ENCODE measurements at regions not wholly inside any gene's neighbourhood (a gene's known extent, or its start where the extent isn't known, plus 50 kb on each side); places are given as distances from the start of the nearest gene placed in this dataset.

DNA sequence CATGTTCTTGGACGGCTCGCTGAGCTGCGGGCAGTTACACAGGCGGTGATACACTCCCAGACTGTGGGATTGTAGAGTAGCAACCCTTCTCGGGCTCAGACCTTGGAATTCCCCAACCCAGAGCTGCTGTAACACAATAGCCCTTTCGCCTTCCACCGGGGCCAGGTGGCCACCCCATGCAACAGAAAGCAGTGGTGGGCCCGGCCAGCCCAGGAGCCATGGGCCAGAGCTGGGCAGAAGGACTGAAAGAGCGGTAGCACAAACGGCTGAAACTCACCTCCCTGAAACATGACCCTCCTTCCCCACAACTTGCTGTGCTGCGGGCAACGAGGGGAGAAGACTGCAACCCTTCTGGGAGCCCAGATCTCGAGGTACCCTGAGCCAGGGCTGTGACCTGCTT, 429.0 kb downstream of the SLITRK1 start:
- Histone ChIP-seq H3K4me2 (no peak overlapping the region), H3K27me3 (ENCODE audit: insufficient read depth, low read depth) (no peaks in the 10 kb centered on the region), H3K4me3 (IDR thresholded peaks at IDR 0.05; ENCODE audit: insufficient read depth, low read depth, low read length) (no peak overlapping the region), H3K4me1 (ENCODE audit: low read depth, poor library complexity, severe bottlenecking) (no peaks in the 10 kb centered on the region), H2AFZ (ENCODE audit: low read depth) (no peak overlapping the region), H3K27ac (no peak overlapping the region), H3K9ac (no peak overlapping the region), H4K20me1 (ENCODE audit: insufficient read depth) (no peaks in the 10 kb centered on the region), H3K79me2 (ENCODE audit: insufficient read depth, low read depth) (no peaks in the 10 kb centered on the region), H3K36me3 (ENCODE audit: insufficient read depth) (no peaks in the 10 kb centered on the region)
- TF ChIP-seq, protein P1, sequence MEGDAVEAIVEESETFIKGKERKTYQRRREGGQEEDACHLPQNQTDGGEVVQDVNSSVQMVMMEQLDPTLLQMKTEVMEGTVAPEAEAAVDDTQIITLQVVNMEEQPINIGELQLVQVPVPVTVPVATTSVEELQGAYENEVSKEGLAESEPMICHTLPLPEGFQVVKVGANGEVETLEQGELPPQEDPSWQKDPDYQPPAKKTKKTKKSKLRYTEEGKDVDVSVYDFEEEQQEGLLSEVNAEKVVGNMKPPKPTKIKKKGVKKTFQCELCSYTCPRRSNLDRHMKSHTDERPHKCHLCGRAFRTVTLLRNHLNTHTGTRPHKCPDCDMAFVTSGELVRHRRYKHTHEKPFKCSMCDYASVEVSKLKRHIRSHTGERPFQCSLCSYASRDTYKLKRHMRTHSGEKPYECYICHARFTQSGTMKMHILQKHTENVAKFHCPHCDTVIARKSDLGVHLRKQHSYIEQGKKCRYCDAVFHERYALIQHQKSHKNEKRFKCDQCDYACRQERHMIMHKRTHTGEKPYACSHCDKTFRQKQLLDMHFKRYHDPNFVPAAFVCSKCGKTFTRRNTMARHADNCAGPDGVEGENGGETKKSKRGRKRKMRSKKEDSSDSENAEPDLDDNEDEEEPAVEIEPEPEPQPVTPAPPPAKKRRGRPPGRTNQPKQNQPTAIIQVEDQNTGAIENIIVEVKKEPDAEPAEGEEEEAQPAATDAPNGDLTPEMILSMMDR (conservative IDR thresholded peaks at IDR 0.05; ENCODE audit: low read depth, low read length): no peak

DNA sequence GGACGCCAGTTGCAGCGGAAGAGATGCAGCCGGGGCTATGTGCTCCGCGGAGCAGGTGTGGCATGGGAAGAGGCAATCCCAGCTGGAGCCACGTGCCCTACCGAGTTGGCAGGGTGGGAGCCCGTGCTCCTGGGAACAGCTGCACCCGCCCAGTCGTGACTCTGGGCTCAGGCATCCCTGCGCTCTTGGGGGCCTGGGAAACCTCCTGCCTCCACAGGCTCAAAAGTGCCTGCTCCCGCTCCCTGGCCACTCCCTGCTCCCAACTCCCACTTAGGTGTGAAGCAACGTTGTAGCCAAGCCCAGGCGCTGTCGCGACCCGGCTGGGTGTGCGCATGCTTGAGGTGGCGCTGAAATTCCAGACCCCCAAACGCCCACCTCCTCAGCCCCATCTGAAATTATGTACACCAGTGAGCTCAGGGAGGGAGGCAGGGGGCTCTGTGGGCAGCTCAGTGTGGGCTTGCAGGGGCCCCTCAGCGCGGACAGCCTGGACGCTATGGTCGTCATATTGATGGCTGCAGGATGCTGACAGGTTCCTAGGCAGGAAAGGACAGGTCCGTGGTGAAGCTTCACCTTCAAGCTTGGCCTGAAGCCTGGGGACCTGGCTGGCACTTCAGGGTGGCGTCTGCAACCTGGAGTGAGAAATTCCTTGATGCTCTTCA, 429.9 kb downstream of the SLITRK1 start:
- Histone ChIP-seq H3K36me3 (ENCODE audit: insufficient read depth) (no peaks in the 10 kb centered on the region), H3K4me3 (IDR thresholded peaks at IDR 0.05; ENCODE audit: insufficient read depth, low read depth, low read length) (no peak overlapping the region), H3K79me2 (ENCODE audit: insufficient read depth, low read depth) (no peaks in the 10 kb centered on the region), H4K20me1 (ENCODE audit: insufficient read depth) (no peaks in the 10 kb centered on the region), H3K4me2 (no peak overlapping the region), H3K9ac (no peak overlapping the region), H2AFZ (ENCODE audit: low read depth) (no peak overlapping the region), H3K27me3 (ENCODE audit: insufficient read depth, low read depth) (no peaks in the 10 kb centered on the region), H3K4me1 (ENCODE audit: low read depth, poor library complexity, severe bottlenecking) (no peaks in the 10 kb centered on the region), H3K27ac (no peak overlapping the region)
- TF ChIP-seq, protein P1 (conservative IDR thresholded peaks at IDR 0.05; ENCODE audit: low read depth, low read length): no peak

DNA sequence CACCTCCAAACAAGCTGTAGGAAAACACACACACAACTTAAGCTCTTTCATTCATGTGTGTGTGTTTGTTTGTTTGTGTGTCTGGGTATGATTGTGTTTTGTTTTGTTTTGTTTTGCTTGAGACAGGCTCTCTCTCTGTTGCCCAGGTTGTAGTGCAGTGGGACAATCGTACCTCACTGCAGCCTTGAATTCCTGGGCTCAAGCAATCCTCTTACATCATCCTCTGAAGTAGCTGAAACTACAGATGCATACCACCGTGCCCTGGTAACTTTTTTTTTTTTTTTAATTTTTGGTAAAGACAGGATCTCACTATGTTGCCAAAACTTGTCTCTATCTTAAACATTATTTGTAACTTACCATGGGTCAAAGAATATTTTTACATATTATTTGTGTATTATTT, 431.7 kb downstream of the SLITRK1 start:
- no peak overlapping the region for H3K4me2 ChIP-seq
- H3K79me2 ChIP-seq (ENCODE audit: insufficient read depth, low read depth): no peaks in the 10 kb centered on the region
- H3K9ac ChIP-seq: no peak overlapping the region
- no peak overlapping the region for H3K4me3 ChIP-seq (IDR thresholded peaks at IDR 0.05; ENCODE audit: insufficient read depth, low read depth, low read length)
- no peaks in the 10 kb centered on the region for H3K36me3 ChIP-seq (ENCODE audit: insufficient read depth)
- no peaks in the 10 kb centered on the region for H3K27me3 ChIP-seq (ENCODE audit: insufficient read depth, low read depth)
- TF ChIP-seq, protein P1 (conservative IDR thresholded peaks at IDR 0.05; ENCODE audit: low read depth, low read length): no peak
- no peak overlapping the region for H2AFZ ChIP-seq (ENCODE audit: low read depth)
- no peak overlapping the region for H3K27ac ChIP-seq
- H4K20me1 ChIP-seq (ENCODE audit: insufficient read depth): no peaks in the 10 kb centered on the region
- no peaks in the 10 kb centered on the region for H3K4me1 ChIP-seq (ENCODE audit: low read depth, poor library complexity, severe bottlenecking)

DNA sequence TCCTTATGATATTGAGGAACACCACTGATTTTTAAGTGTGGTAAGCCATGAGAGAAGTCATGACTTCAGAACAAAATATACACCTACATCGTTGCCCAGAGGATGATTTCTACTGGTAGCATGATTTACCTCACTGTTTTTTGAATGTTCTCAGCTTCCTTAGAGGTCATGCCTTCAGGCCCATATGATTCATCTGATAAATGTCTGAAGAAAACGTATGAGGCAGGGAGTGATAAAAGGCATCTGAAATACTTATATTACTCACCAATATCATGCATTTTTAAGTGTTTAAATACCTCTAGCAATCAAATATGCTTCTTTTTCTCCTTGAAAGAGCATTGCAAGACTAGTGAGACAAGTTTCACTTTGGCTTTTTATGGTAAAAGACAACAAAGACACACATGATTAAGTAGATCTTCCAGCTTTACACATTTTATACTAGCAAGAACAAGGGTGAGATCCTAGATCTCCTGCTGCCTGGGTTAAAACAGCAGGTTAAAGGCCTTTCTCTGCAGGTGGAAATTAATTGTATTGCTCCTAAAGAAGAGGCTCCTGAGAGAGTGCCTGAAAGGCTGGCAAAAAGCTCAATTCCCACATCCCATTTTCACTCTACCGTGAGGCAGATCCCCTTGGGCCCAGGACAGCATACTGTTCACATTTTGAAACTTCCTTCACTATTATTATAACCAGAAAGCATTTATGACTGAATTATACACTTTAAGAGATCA, 432.4 kb downstream of the SLITRK1 start:
- no peak overlapping the region for H3K27ac ChIP-seq
- no peak overlapping the region for H2AFZ ChIP-seq (ENCODE audit: low read depth)
- TF ChIP-seq, protein P1 (conservative IDR thresholded peaks at IDR 0.05; ENCODE audit: low read depth, low read length): no peak
- no peaks in the 10 kb centered on the region for H3K36me3 ChIP-seq (ENCODE audit: insufficient read depth)
- no peaks in the 10 kb centered on the region for H4K20me1 ChIP-seq (ENCODE audit: insufficient read depth)
- no peak overlapping the region for H3K9ac ChIP-seq
- H3K79me2 ChIP-seq (ENCODE audit: insufficient read depth, low read depth): no peaks in the 10 kb centered on the region
- no peak overlapping the region for H3K4me2 ChIP-seq
- H3K4me1 ChIP-seq (ENCODE audit: low read depth, poor library complexity, severe bottlenecking): no peaks in the 10 kb centered on the region
- no peaks in the 10 kb centered on the region for H3K27me3 ChIP-seq (ENCODE audit: insufficient read depth, low read depth)
- no peak overlapping the region for H3K4me3 ChIP-seq (IDR thresholded peaks at IDR 0.05; ENCODE audit: insufficient read depth, low read depth, low read length)

Data from KMS-11 (cell line).